Glutamatergic neuron (in vitro differentiated cells): ENCODE measurements at regions not wholly inside any gene's neighbourhood (a gene's known extent, or its start where the extent isn't known, plus 50 kb on each side); places are given as distances from the start of the nearest gene placed in this dataset.

Experiments
- DNase-seq: peaks from one replicate; pipeline ENCODE4 v3.0.0; 2022
- H3K27ac Mint-ChIP-seq: one replicate; pipeline ENCODE4 v1.8.0; 2020; ENCODE audit warnings: mild to moderate bottlenecking, mixed read lengths, inconsistent platforms; ENCODE audit not compliant: unreplicated experiment
- H3K27me3 Mint-ChIP-seq: one replicate; pipeline ENCODE4 v1.8.0; 2020; ENCODE audit warnings: mild to moderate bottlenecking, moderate library complexity, mixed read lengths, inconsistent platforms; ENCODE audit not compliant: unreplicated experiment
- H3K36me3 Mint-ChIP-seq: one replicate; pipeline ENCODE4 v1.8.0; 2020; ENCODE audit warnings: mild to moderate bottlenecking, mixed read lengths, inconsistent platforms; ENCODE audit not compliant: unreplicated experiment
- H3K4me1 Mint-ChIP-seq: one replicate; pipeline ENCODE4 v1.8.0; 2020; ENCODE audit warnings: mild to moderate bottlenecking, low read depth, mixed read lengths, inconsistent platforms; ENCODE audit not compliant: unreplicated experiment
- H3K4me3 Mint-ChIP-seq: one replicate; pipeline ENCODE4 v1.8.0; 2020; ENCODE audit warnings: mild to moderate bottlenecking, mixed read lengths, inconsistent platforms; ENCODE audit not compliant: unreplicated experiment
- H3K9me3 Mint-ChIP-seq: one replicate; pipeline ENCODE4 v1.8.0; 2020; ENCODE audit warnings: mild to moderate bottlenecking, moderate library complexity, mixed read lengths, inconsistent platforms; ENCODE audit not compliant: unreplicated experiment
- CTCF ChIP-seq: fragments of 200-600 bp; sonication (generic); IDR thresholded peaks from one replicate; pipeline ENCODE4 v1.5.0; 2021; ENCODE audit not compliant: partially characterized antibody, unreplicated experiment

- DNase-seq: no peak
- Mint-ChIP-seq H3K4me3 (no peak overlapping the region), H3K4me1 (peaks cover 12% of the 10 kb centered on the region), H3K9me3 (peaks cover 2% of the 10 kb centered on the region), H3K27ac (no peak overlapping the region), H3K27me3 (peaks cover 3% of the 10 kb centered on the region), H3K36me3 (no peaks in the 10 kb centered on the region)
- no peak for TF ChIP-seq CTCF
Measured at GRCh38 chr22:22748756-22749155, 104.3 kb downstream of the GGTLC2 start.

- Mint-ChIP-seq H3K9me3 (peaks cover 2% of the 10 kb centered on the region), H3K27me3 (peaks cover 6% of the 10 kb centered on the region), H3K4me3 (no peak overlapping the region), H3K36me3 (no peaks in the 10 kb centered on the region), H3K27ac (no peak overlapping the region), H3K4me1 (peaks cover 12% of the 10 kb centered on the region)
- DNase-seq: no peak
- no peak for TF ChIP-seq CTCF
Measured at GRCh38 chr22:22749167-22749758, 104.8 kb downstream of the GGTLC2 start.

GRCh38 chr22:22750335-22751042 is 106.1 kb downstream of the GGTLC2 start:
- TF ChIP-seq CTCF: no peak
- H3K27me3 Mint-ChIP-seq: peaks cover 7% of the 10 kb centered on the region

GRCh38 chr22:22751043-22751603 is 106.7 kb downstream of the GGTLC2 start:
- no peak overlapping the region for H3K4me3 Mint-ChIP-seq
- peaks cover 7% of the 10 kb centered on the region for H3K27me3 Mint-ChIP-seq
- no peak overlapping the region for H3K27ac Mint-ChIP-seq
- no peaks in the 10 kb centered on the region for H3K9me3 Mint-ChIP-seq
- TF ChIP-seq CTCF: no peak
- H3K36me3 Mint-ChIP-seq: no peaks in the 10 kb centered on the region
- DNase-seq: no peak
- peaks cover 12% of the 10 kb centered on the region for H3K4me1 Mint-ChIP-seq

More at GRCh38 chr22:22750335-22751042, 106.1 kb downstream of the GGTLC2 start:
- Mint-ChIP-seq H3K4me1 (peaks cover 12% of the 10 kb centered on the region), H3K27ac (no peak overlapping the region), H3K4me3 (no peak overlapping the region), H3K36me3 (no peaks in the 10 kb centered on the region), H3K9me3 (no peaks in the 10 kb centered on the region)
- no peak for DNase-seq

- DNase-seq: no peak
- Mint-ChIP-seq H3K4me1 (peaks cover 10% of the 10 kb centered on the region), H3K27ac (no peak overlapping the region), H3K9me3 (peaks cover 3% of the 10 kb centered on the region), H3K36me3 (no peaks in the 10 kb centered on the region), H3K27me3 (peaks cover 7% of the 10 kb centered on the region), H3K4me3 (no peak overlapping the region)
- TF ChIP-seq CTCF: no peak
Measured at GRCh38 chr22:22752199-22752555, 107.8 kb downstream of the GGTLC2 start.
